Neural cell (in vitro differentiated cells): ENCODE measurements at regions not wholly inside any gene's neighbourhood (a gene's known extent, or its start where the extent isn't known, plus 50 kb on each side); places are given as distances from the start of the nearest gene placed in this dataset.

Source experiments
- H2AFZ ChIP-seq: fragments of 200-600, 300-800 bp; sonication (generic), shearing (Covaris generic); 2 replicates; pipeline ENCODE4 v1.6.0; 2014; ENCODE audit warnings: low read depth, mild to moderate bottlenecking, antibody characterized with exemption, low read length, moderate library complexity
- H3F3A ChIP-seq: fragments of 200-600 bp; shearing (Covaris generic); 2 replicates; pipeline ENCODE4 v1.6.1; 2016; ENCODE audit warnings: mild to moderate bottlenecking, moderate library complexity, mixed read lengths, antibody characterized with exemption, low read length; ENCODE audit not compliant: insufficient read depth, poor library complexity, severe bottlenecking
- H3K27ac ChIP-seq: fragments of 200-600, 300-800 bp; sonication (generic), shearing (Covaris generic); 2 replicates; pipeline ENCODE4 v1.5.1; 2014; ENCODE audit warnings: mild to moderate bottlenecking, low read length, moderate library complexity
- H3K27me3 ChIP-seq: fragments of 300-800, 200-600 bp; sonication (generic), shearing (Covaris generic); 2 replicates; pipeline ENCODE4 v1.6.0; 2014; ENCODE audit warnings: mild to moderate bottlenecking, low read depth, low read length, moderate library complexity; ENCODE audit not compliant: insufficient read depth
- H3K36me3 ChIP-seq: fragments of 300-800, 200-600 bp; sonication (generic), shearing (Covaris generic); 2 replicates; pipeline ENCODE4 v1.5.1; 2014; ENCODE audit warnings: mild to moderate bottlenecking, antibody characterized with exemption, low read length, moderate library complexity; ENCODE audit not compliant: insufficient read depth
- H3K4me2 ChIP-seq: fragments of 300-800, 200-600 bp; sonication (generic), shearing (Covaris generic); 2 replicates; pipeline ENCODE4 v1.6.0; 2014; ENCODE audit warnings: mild to moderate bottlenecking, low read length
- H3K4me3 ChIP-seq: fragments of 300-800, 200-600 bp; sonication (generic), shearing (Covaris generic); 2 replicates; pipeline ENCODE4 v1.5.1; 2014; ENCODE audit warnings: mild to moderate bottlenecking, low read length, moderate library complexity
- H3K79me2 ChIP-seq: fragments of 200-600 bp; shearing (Covaris generic); replicated peaks from 2 replicates; pipeline ENCODE4 v1.6.0; 2014; ENCODE audit warnings: mild to moderate bottlenecking, low read length, moderate library complexity; ENCODE audit not compliant: insufficient read depth
- H3K9ac ChIP-seq: fragments of 300-800, 200-600 bp; sonication (generic), shearing (Covaris generic); 2 replicates; pipeline ENCODE4 v1.6.1; 2016; ENCODE audit warnings: mild to moderate bottlenecking, low read length, mixed read lengths
- H3K9me2 ChIP-seq: fragments of 200-600 bp; shearing (Covaris generic); 2 replicates; pipeline ENCODE4 v1.6.1; 2016; ENCODE audit warnings: mild to moderate bottlenecking, low read length, mixed read lengths; ENCODE audit not compliant: insufficient read depth
- H3K9me3 ChIP-seq: fragments of 200-600, 300-800 bp; sonication (generic), shearing (Covaris generic); 2 replicates; pipeline ENCODE4 v1.6.1; 2016; ENCODE audit warnings: mild to moderate bottlenecking, mixed run types, low read length, moderate library complexity, mixed read lengths
- H4K20me1 ChIP-seq: fragments of 200-600 bp; shearing (Covaris generic); 2 replicates; pipeline ENCODE4 v1.6.1; 2016; ENCODE audit warnings: mild to moderate bottlenecking, mixed run types; ENCODE audit not compliant: insufficient read depth
- EP300 ChIP-seq: fragments of 450-650 bp; conservative IDR thresholded peaks from 2 replicates; pipeline ENCODE4 v1.6.1; 2014; ENCODE audit warnings: antibody characterized with exemption, mild to moderate bottlenecking, moderate library complexity; ENCODE audit not compliant: poor library complexity, severe bottlenecking
- EZH2 ChIP-seq: fragments of 200-600, 300-800 bp; shearing (Covaris generic), sonication (generic); IDR thresholded peaks from 2 replicates; pipeline ENCODE4 v1.6.1; 2014; ENCODE audit warnings: antibody characterized with exemption, low read length, borderline replicate concordance, mild to moderate bottlenecking; ENCODE audit not compliant: insufficient read depth, poor library complexity, severe bottlenecking
- MXI1 ChIP-seq: fragments of 450-650 bp; conservative IDR thresholded peaks from 2 replicates; pipeline ENCODE4 v1.6.1; 2014; ENCODE audit warnings: antibody characterized with exemption, mild to moderate bottlenecking; ENCODE audit not compliant: poor library complexity, severe bottlenecking
- POLR2AphosphoS5 ChIP-seq: IDR thresholded peaks from 2 replicates; pipeline ENCODE4 v1.6.1; 2012
- RAD21 ChIP-seq: fragments of 450-650 bp; conservative IDR thresholded peaks from 2 replicates; pipeline ENCODE4 v1.6.1; 2014; ENCODE audit warnings: antibody characterized with exemption, mild to moderate bottlenecking, moderate library complexity
- SMC3 ChIP-seq: fragments of 450-650 bp; conservative IDR thresholded peaks from 2 replicates; pipeline ENCODE4 v1.6.1; 2014; ENCODE audit warnings: antibody characterized with exemption, mild to moderate bottlenecking, moderate library complexity; ENCODE audit not compliant: poor library complexity
- TAF1 ChIP-seq: IDR thresholded peaks from 2 replicates; pipeline ENCODE4 v1.6.1; 2012; ENCODE audit warnings: low read depth
- TF ChIP-seq, protein P1 (sequence below): fragments of 450-650 bp; IDR thresholded peaks from 2 replicates; pipeline ENCODE4 v1.5.1; 2014; ENCODE audit warnings: antibody characterized with exemption, mild to moderate bottlenecking, moderate library complexity; ENCODE audit not compliant: poor library complexity, severe bottlenecking
- TF ChIP-seq, protein P2 (sequence below): IDR thresholded peaks from 2 replicates; pipeline ENCODE4 v1.6.1; 2012; ENCODE audit warnings: borderline replicate concordance

DNA sequence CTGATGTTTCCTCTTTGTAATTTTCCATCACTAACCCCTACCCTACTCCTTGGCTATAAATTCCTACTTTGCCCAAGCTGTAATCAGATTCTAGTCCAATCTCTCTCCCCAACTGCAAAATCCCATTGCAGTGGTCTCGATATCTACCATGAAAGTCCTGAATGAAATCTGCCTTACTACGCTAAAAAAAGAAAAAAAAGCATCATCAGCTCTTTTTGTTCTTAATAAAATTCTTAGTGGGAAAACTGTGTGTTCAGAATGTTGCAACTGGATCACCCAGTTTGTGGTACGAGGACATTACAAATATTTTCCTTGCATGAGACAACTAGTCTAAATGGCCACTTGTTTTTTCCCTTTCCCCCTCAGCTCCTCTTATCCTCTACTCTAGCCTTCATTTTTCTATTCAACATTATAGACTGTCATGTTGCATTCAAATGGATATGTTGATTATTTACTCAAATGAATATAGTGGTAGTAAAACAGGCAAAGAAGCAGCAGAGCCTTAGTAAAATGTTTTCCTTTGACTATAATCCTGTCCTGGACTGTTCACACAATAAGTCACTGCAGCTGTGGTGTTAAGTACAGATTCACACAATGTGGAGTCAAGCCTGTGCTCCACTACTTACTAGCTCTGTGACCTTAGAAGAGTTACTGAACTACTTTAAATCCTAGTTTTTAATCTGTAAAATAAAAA lies 527.1 kb upstream of the MARCKS start:
- no peak overlapping the region for H2AFZ ChIP-seq
- no peaks in the 10 kb centered on the region for H3K9me2 ChIP-seq
- no peaks in the 10 kb centered on the region for H4K20me1 ChIP-seq
- no peaks in the 10 kb centered on the region for H3K79me2 ChIP-seq
- H3F3A ChIP-seq: no peaks in the 10 kb centered on the region
- peak overlapping the region; percentile 3 for H3K27ac ChIP-seq
- no peak overlapping the region for H3K9ac ChIP-seq
- TF ChIP-seq RAD21 (no peak), SMC3 (no peak), EZH2 (no peak), POLR2AphosphoS5 (no peak), TAF1 (no peak), MXI1 (no peak), EP300 (no peak)
- TF ChIP-seq, protein P1, sequence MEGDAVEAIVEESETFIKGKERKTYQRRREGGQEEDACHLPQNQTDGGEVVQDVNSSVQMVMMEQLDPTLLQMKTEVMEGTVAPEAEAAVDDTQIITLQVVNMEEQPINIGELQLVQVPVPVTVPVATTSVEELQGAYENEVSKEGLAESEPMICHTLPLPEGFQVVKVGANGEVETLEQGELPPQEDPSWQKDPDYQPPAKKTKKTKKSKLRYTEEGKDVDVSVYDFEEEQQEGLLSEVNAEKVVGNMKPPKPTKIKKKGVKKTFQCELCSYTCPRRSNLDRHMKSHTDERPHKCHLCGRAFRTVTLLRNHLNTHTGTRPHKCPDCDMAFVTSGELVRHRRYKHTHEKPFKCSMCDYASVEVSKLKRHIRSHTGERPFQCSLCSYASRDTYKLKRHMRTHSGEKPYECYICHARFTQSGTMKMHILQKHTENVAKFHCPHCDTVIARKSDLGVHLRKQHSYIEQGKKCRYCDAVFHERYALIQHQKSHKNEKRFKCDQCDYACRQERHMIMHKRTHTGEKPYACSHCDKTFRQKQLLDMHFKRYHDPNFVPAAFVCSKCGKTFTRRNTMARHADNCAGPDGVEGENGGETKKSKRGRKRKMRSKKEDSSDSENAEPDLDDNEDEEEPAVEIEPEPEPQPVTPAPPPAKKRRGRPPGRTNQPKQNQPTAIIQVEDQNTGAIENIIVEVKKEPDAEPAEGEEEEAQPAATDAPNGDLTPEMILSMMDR: no peak
- TF ChIP-seq, protein P2, sequence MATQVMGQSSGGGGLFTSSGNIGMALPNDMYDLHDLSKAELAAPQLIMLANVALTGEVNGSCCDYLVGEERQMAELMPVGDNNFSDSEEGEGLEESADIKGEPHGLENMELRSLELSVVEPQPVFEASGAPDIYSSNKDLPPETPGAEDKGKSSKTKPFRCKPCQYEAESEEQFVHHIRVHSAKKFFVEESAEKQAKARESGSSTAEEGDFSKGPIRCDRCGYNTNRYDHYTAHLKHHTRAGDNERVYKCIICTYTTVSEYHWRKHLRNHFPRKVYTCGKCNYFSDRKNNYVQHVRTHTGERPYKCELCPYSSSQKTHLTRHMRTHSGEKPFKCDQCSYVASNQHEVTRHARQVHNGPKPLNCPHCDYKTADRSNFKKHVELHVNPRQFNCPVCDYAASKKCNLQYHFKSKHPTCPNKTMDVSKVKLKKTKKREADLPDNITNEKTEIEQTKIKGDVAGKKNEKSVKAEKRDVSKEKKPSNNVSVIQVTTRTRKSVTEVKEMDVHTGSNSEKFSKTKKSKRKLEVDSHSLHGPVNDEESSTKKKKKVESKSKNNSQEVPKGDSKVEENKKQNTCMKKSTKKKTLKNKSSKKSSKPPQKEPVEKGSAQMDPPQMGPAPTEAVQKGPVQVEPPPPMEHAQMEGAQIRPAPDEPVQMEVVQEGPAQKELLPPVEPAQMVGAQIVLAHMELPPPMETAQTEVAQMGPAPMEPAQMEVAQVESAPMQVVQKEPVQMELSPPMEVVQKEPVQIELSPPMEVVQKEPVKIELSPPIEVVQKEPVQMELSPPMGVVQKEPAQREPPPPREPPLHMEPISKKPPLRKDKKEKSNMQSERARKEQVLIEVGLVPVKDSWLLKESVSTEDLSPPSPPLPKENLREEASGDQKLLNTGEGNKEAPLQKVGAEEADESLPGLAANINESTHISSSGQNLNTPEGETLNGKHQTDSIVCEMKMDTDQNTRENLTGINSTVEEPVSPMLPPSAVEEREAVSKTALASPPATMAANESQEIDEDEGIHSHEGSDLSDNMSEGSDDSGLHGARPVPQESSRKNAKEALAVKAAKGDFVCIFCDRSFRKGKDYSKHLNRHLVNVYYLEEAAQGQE: no peak
- no peaks in the 10 kb centered on the region for H3K9me3 ChIP-seq
- no peaks in the 10 kb centered on the region for H3K36me3 ChIP-seq
- no peak overlapping the region for H3K4me3 ChIP-seq
- H3K27me3 ChIP-seq: no peaks in the 10 kb centered on the region
- no peak overlapping the region for H3K4me2 ChIP-seq

DNA sequence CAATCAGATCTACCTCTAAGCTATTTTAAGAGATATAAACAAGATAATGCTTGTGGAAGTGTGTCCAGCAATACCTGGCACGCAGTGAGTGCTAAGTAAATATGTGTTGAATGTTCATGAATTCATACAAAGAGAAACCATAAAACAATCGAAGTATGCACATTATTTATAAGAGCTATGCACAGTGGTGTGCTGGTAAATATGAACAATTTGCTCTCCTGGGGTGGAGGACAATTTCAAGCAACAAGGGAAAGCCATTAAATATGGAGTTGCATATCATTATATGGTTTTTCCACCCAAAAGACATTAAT lies 526.6 kb upstream of the MARCKS start:
- Histone ChIP-seq H3K79me2 (no peaks in the 10 kb centered on the region), H3K9ac (no peak overlapping the region), H3K36me3 (no peaks in the 10 kb centered on the region), H3K9me3 (no peaks in the 10 kb centered on the region), H3K27ac (no peak overlapping the region), H3K4me2 (no peak overlapping the region), H2AFZ (no peak overlapping the region), H3K9me2 (no peaks in the 10 kb centered on the region), H3K4me3 (no peak overlapping the region), H3F3A (no peaks in the 10 kb centered on the region), H3K27me3 (no peaks in the 10 kb centered on the region), H4K20me1 (no peaks in the 10 kb centered on the region)
- TF ChIP-seq EP300: no peak
- TF ChIP-seq TAF1: no peak
- TF ChIP-seq POLR2AphosphoS5: no peak
- TF ChIP-seq, protein P2: no peak
- no peak for TF ChIP-seq EZH2
- TF ChIP-seq MXI1: no peak
